KOPT-K1 (cell line): ENCODE measurements at regions not wholly inside any gene's neighbourhood (a gene's known extent, or its start where the extent isn't known, plus 50 kb on each side); places are given as distances from the start of the nearest gene placed in this dataset.
"Not testable (repeated sequence)": the region's sequence is repeated elsewhere in the genome, so short reads cannot be mapped to it uniquely, and the experiment has no call there.

Source experiments
- H3K27ac ChIP-seq: fragments of 200-600 bp; sonication (generic); 2 replicates; pipeline ENCODE4 v1.5.1; 2016; ENCODE audit warnings: antibody characterized with exemption, mild to moderate bottlenecking, low read depth, low read length; ENCODE audit not compliant: poor library complexity, severe bottlenecking
- H3K36me3 ChIP-seq: fragments of 200-600 bp; sonication (generic); 2 replicates; pipeline ENCODE4 v1.5.1; 2017; ENCODE audit warnings: antibody characterized with exemption, mild to moderate bottlenecking, low read length, moderate library complexity; ENCODE audit not compliant: insufficient read depth
- H3K9me3 ChIP-seq: fragments of 200-600 bp; sonication (generic); 2 replicates; pipeline ENCODE4 v1.5.1; 2017; ENCODE audit warnings: antibody characterized with exemption, low read length, mild to moderate bottlenecking; ENCODE audit not compliant: insufficient read depth, poor library complexity, severe bottlenecking

- H3K36me3 ChIP-seq, H3K9me3 ChIP-seq, H3K27ac ChIP-seq: not testable (repeated sequence)
These were observed 661.8 kb downstream of the GLUD2 start for GRCh38 chrX:121709236-121709635.

DNA sequence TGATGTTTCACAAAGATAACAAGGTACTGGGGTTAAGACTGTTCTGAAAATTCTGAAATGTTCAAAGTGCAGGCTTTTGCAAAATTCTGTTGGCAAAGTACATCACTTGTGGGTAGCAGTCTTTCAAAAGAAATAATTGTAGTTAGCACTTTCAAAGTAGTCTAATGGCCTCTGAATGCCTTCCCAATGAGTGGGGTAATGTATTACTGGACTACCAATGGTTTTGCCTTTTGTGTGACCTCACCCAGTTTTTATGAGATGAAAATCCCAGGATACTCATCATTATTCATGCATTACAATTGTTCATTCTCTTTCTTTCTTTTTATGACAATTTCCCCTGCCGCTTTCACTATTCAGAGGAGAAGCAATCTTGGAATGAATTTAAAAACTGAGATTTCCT, 686.1 kb downstream of the GLUD2 start:
- H3K27ac ChIP-seq: no peak overlapping the region
- H3K36me3 ChIP-seq: no peaks in the 10 kb centered on the region
- H3K9me3 ChIP-seq: no peaks in the 10 kb centered on the region

- H3K36me3 ChIP-seq: no peaks in the 10 kb centered on the region
- H3K27ac ChIP-seq: no peak overlapping the region
- H3K9me3 ChIP-seq: no peaks in the 10 kb centered on the region
These were observed 698.7 kb downstream of the GLUD2 start for GRCh38 chrX:121746105-121746504.

DNA sequence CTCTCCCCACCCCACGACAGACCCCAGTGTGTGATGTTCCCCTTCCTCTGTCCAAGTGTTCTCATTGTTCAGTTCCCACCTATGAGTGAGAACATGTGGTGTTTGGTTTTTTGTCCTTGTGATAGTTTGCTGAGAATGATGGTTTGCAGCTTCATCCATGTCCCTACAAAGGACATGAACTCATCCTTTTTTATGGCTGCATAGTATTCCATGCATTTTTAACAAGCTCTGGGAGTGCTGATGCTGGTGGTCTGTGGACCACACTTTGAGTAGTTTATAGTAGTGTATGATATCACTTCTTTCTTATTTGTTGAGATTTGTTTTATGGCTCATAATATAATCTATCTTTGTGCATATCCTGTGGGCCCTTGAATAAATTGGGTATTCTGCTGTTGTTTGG, 706.2 kb downstream of the GLUD2 start:
- H3K36me3 ChIP-seq, H3K27ac ChIP-seq, H3K9me3 ChIP-seq: not testable (repeated sequence)

- H3K36me3 ChIP-seq: no peaks in the 10 kb centered on the region
- H3K9me3 ChIP-seq: no peaks in the 10 kb centered on the region
- H3K27ac ChIP-seq: no peak overlapping the region
These were observed 706.9 kb downstream of the GLUD2 start for GRCh38 chrX:121754301-121754700.

- Histone ChIP-seq H3K36me3 (no peaks in the 10 kb centered on the region), H3K27ac (no peak overlapping the region)
These were observed 708.1 kb downstream of the GLUD2 start for GRCh38 chrX:121755541-121755940.

DNA sequence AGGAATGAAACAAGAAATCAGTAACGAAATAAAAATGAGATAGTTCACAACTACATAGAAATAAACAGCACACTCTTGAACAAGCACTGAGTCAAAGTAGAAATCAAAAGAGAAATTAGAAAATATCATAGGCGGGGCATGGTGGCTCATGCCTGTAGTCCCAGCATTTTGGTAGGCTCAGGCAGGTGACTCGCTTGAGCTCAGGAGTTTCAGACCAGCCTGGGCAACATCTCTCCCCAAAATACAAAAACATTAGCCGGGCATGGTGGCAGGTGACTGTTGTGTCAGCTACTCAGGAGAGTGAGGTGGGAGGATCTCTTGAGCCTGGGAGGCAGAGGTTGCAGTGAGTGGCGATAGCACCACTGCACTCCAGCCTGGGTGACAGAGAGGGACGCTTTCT, 714.4 kb downstream of the GLUD2 start:
- no peaks in the 10 kb centered on the region for H3K36me3 ChIP-seq
- no peak overlapping the region for H3K27ac ChIP-seq
- no peaks in the 10 kb centered on the region for H3K9me3 ChIP-seq

More at GRCh38 chrX:121755541-121755940, 708.1 kb downstream of the GLUD2 start:
- no peaks in the 10 kb centered on the region for H3K9me3 ChIP-seq

- H3K27ac ChIP-seq: no peak overlapping the region
- H3K36me3 ChIP-seq: no peaks in the 10 kb centered on the region
- H3K9me3 ChIP-seq: no peaks in the 10 kb centered on the region
These were observed 716.3 kb downstream of the GLUD2 start for GRCh38 chrX:121763671-121764070.

- not testable (repeated sequence) for H3K27ac ChIP-seq, H3K9me3 ChIP-seq, H3K36me3 ChIP-seq
These were observed 720.8 kb downstream of the GLUD2 start for GRCh38 chrX:121768210-121768609.

DNA sequence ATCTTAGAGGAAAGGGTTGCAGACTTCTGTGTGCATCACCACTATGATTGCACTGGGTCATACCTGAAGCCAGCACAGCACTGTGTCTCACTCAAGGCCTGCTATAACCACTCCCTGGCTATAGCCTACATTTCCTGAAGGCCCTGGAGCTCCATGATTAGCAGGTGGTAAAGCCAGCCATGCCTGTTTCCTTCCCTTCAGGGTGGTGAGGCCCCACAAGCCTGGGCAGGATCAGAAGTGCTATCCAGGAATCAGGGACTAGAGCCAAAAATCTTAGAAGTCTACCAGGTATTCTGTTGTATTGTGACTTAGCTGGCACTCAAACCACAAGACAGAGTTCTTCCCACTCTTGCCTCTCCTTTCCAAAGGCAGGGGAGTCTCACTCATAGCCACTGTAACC, 734.6 kb downstream of the GLUD2 start:
- Histone ChIP-seq H3K27ac (no peak overlapping the region), H3K9me3 (no peaks in the 10 kb centered on the region), H3K36me3 (no peaks in the 10 kb centered on the region)

DNA sequence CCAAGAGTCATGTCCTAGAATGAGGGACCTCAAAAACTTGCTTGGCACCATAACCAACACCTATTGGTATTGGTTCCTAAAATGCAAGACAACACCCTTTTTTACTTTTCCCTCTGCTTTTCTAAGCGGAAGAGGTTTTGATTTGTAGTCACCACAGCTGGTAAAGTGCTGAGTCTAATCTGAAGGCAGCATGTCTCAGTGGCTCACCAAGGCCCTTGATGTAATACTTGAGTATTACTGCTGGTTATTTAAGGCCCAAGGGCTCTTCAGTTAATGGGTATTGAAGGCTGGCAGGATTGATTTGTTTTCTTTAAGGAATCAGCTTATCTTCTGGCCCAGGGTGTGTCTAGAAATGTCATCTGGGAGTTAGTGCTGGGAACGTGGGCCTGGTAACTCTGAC, 735.1 kb downstream of the GLUD2 start:
- Histone ChIP-seq H3K27ac (no peak overlapping the region), H3K36me3 (no peaks in the 10 kb centered on the region), H3K9me3 (no peaks in the 10 kb centered on the region)

GRCh38 chrX:121782976-121783375, 735.6 kb downstream of the GLUD2 start:
- Histone ChIP-seq H3K36me3 (no peaks in the 10 kb centered on the region), H3K9me3 (no peaks in the 10 kb centered on the region), H3K27ac (no peak overlapping the region)

- H3K27ac ChIP-seq: no peak overlapping the region
- H3K9me3 ChIP-seq: no peaks in the 10 kb centered on the region
- no peaks in the 10 kb centered on the region for H3K36me3 ChIP-seq
These were observed 755.5 kb downstream of the GLUD2 start for GRCh38 chrX:121802881-121803412.

DNA sequence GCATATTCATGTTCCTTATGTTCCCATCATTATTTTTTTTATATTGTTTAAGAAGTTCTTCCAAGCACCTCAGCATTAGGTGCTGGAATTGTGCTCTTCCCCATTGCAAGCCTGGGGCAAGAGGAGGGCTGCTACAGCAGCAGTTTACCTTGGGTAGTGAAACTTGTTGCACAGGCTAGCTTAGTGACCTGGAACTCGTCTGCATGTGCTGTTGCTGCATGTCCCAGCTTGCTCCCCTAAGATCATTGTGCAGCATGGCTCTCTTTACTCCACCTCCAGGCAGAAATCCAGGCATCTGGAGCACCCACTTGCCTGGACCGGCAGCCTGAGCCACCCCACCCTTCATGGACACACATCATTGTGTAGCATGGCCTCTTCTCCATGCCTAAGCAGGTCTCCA, 776.0 kb downstream of the GLUD2 start:
- H3K9me3 ChIP-seq: no peaks in the 10 kb centered on the region
- no peak overlapping the region for H3K27ac ChIP-seq
- H3K36me3 ChIP-seq: no peaks in the 10 kb centered on the region

DNA sequence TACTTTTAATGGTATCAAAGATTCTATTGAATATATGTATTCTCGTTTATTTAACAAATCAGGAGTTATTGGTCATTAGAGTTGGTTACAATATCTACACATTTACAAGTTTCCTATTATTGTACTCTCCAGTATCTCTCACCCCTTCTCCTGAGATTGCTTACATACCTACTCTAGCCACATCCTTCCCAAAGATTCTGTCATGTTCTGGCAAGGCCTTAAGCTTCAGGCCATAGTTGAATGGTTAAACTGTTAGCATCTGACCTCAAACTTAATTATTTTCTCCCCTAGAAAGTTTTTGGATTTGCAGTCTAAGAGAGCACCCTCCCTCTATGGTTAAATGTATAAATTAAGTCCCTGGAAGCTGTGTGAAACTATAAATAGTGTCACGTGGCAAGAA, 784.2 kb downstream of the GLUD2 start:
- H3K27ac ChIP-seq: no peak overlapping the region
- H3K9me3 ChIP-seq: no peaks in the 10 kb centered on the region
- no peaks in the 10 kb centered on the region for H3K36me3 ChIP-seq

GRCh38 chrX:121832446-121832845, 785.0 kb downstream of the GLUD2 start:
- no peaks in the 10 kb centered on the region for H3K36me3 ChIP-seq
- no peak overlapping the region for H3K27ac ChIP-seq

DNA sequence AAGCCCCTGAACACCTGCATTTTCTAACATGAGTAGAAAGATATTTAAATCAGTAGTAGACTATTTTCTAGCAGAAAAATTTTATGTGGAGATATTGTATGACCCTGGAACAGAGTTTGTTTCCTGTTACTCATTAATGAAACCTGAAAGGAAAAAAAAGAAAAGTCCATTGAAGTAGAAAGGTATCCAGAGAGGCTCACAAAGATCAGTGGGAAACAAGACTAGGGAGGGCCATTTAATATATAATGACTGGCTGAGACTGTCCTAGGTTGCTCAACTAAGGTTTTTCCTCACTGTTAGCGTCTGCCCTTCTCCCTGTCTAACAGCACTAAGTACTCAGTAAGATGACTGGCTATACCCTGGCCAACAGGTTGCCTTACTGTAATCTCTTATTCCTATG, 788.6 kb downstream of the GLUD2 start:
- Histone ChIP-seq H3K36me3 (no peaks in the 10 kb centered on the region), H3K9me3 (no peaks in the 10 kb centered on the region)

More at GRCh38 chrX:121832446-121832845, 785.0 kb downstream of the GLUD2 start:
- no peaks in the 10 kb centered on the region for H3K9me3 ChIP-seq

More for the DNA sequence above, 788.6 kb downstream of the GLUD2 start:
- H3K27ac ChIP-seq: no peak overlapping the region
